ENCODE measurements at regions not wholly inside any gene's neighbourhood (a gene's known extent, or its start where the extent isn't known, plus 50 kb on each side); places are given as distances from the start of the nearest gene placed in this dataset.

- no peak for TF ChIP-seq CTCF (conservative IDR thresholded peaks at IDR 0.05)
- no peak for TF ChIP-seq ZFX (IDR thresholded peaks at IDR 0.05)
Observed at GRCh38 chr5:112685386-112685785, 52.3 kb upstream of the APC start.

Measured in C4-2B (cell line).